Kidney (tissue), 13 donors: ENCODE measurements at regions not wholly inside any gene's neighbourhood (a gene's known extent, or its start where the extent isn't known, plus 50 kb on each side); places are given as distances from the start of the nearest gene placed in this dataset.

ENCODE experiments used
- DNase-seq, 5 donors: peaks; one replicate each; pipeline ENCODE4 v3.0.0-alpha.2; 2013 to 2020
- FAIRE-seq: peaks from 2 replicates; lab custom pipeline; 2012; peaks lifted over from hg19 to GRCh38; lab: Jason Lieb, UNC
- H3K27ac ChIP-seq, 2 donors: one replicate each; pipeline ENCODE4 v1.7.0; 2013; ENCODE audit warnings: low read depth in 2 of 2, low read length in 2 of 2, inconsistent platforms in 1 of 2
- H3K27me3 ChIP-seq: one replicate; pipeline ENCODE4 v1.7.1; 2013; ENCODE audit warnings: low read length, inconsistent platforms; ENCODE audit not compliant: control insufficient read depth, insufficient read depth
- H3K36me3 ChIP-seq, 3 donors: one replicate each; pipeline versions ENCODE4 v1.7.0 to v1.7.1; 2013; ENCODE audit warnings: low read length in 3 of 3, control low read depth in 1 of 3, inconsistent platforms in 1 of 3; ENCODE audit not compliant: insufficient read depth in 3 of 3, control insufficient read depth in 2 of 3
- H3K4me1 ChIP-seq, 3 donors: one replicate each; pipeline versions ENCODE4 v1.7.0 to v1.7.1; 2013; ENCODE audit warnings: low read length in 3 of 3, inconsistent platforms in 1 of 3, low read depth in 1 of 3; ENCODE audit not compliant: control insufficient read depth in 2 of 3, insufficient read depth in 2 of 3
- H3K4me3 ChIP-seq, 3 donors: one replicate each; pipeline versions ENCODE4 v1.7.0 to v1.8.1; 2013; ENCODE audit warnings: low read length in 3 of 3, control low read depth in 1 of 3, inconsistent platforms in 1 of 3
- H3K9ac ChIP-seq, 3 donors: one replicate each; pipeline versions ENCODE4 v1.7.0 to v1.7.1; 2013; ENCODE audit warnings: low read length in 3 of 3, control low read depth in 1 of 3, inconsistent platforms in 1 of 3
- H3K9me3 ChIP-seq, 3 donors: one replicate each; pipeline versions ENCODE4 v1.7.0 to v1.7.1; 2013; ENCODE audit warnings: low read length in 3 of 3, control low read depth in 1 of 3, inconsistent platforms in 1 of 3; ENCODE audit not compliant: control insufficient read depth in 2 of 3, insufficient read depth in 1 of 3
- intact Hi-C: fragments of 100-400 bp; cut with DNase I; formaldehyde crosslinking; loops from one replicate; pipeline ENCODE4 v1.11.1; 2022
- TF ChIP-seq, protein P1 (sequence below): IDR thresholded peaks from 3 replicates; pipeline ENCODE4 v1.5.1; 2012; ENCODE audit warnings: mild to moderate bottlenecking, moderate library complexity, borderline replicate concordance; ENCODE audit not compliant: insufficient read depth; ENCODE audit errors: extremely low read depth
- donor health status: control.
- donor health status: control.
- donor health status: control.
- donor health status: control.
- donor health status: control.
- donor health status: DM: yes; HTN: yes; CAD: no.
- donor health status: Normal renal cell carcinoma (clear cell type).

DNA sequence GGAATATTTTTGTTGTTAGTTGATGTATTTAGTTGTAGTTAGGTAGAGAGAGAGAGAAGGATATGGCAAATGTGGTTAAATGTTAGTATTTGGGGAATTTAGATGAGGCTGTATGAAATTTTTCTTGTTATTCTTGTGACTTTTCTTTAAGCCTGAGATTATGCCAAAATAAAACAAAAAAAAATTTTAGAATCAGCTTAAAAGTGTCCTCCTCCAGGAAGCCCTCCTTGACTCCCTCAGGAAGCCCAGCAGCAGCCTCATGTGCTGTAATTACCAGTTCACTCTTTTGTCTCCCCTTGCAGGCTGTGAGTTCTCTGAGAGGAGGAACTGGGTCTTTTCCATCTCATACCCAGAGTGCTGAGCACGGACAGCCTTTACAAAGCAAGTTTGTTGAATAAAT lies 243.5 kb downstream of the TFCP2L1 start:
- no peaks in the 10 kb centered on the region for H3K9me3 ChIP-seq
- DNase-seq (no peak), FAIRE-seq (no peak)
- TF ChIP-seq, protein P1, sequence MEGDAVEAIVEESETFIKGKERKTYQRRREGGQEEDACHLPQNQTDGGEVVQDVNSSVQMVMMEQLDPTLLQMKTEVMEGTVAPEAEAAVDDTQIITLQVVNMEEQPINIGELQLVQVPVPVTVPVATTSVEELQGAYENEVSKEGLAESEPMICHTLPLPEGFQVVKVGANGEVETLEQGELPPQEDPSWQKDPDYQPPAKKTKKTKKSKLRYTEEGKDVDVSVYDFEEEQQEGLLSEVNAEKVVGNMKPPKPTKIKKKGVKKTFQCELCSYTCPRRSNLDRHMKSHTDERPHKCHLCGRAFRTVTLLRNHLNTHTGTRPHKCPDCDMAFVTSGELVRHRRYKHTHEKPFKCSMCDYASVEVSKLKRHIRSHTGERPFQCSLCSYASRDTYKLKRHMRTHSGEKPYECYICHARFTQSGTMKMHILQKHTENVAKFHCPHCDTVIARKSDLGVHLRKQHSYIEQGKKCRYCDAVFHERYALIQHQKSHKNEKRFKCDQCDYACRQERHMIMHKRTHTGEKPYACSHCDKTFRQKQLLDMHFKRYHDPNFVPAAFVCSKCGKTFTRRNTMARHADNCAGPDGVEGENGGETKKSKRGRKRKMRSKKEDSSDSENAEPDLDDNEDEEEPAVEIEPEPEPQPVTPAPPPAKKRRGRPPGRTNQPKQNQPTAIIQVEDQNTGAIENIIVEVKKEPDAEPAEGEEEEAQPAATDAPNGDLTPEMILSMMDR, result no peak
- H3K4me3 ChIP-seq, result no peak overlapping the region
- H3K9ac ChIP-seq, result no peak overlapping the region
- peaks cover 0 to 3% (median 0%) of the 10 kb centered on the region in 3 donors for H3K4me1 ChIP-seq
- no peak overlapping the region for H3K27ac ChIP-seq
- no peaks in the 10 kb centered on the region for H3K36me3 ChIP-seq
- intact Hi-C loops, result no loop called here
- H3K27me3 ChIP-seq, result no peaks in the 10 kb centered on the region

DNA sequence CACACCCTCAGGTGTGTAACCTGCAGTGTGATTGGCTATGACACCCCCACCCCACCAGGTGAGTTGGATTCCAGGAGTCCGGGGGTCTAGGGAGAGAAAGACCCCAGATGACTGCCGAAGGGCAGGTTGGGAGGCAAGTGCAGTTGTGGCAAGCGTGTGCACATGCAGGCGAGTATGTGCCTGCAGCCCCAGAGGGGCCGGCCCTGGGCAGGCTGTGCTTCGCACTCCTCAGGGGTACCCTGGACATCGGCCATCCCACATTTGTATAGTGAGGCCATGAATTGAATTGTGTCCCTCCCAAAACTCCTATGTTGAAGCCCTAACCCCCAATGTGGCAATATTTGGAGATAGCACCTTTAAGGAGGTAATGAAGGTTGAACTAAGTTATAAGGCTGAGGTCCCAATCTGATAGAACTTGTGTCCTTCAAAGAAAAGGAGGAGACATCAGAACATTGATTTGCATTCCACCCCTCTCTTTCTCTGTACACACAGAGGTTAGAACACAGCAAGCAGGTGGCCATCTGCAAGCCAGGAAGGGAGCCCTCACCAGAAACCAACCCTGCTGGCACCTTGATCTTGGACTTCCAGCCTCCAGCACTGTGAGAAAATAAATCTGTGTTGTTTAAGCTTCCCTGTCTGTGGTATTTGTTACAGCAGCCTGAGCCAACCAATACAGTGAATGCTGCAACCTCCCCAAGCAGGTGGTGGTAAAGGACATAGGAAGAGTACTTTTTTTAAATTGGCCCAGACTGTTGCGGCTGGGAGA lies 241.8 kb downstream of the TFCP2L1 start:
- Histone ChIP-seq H3K36me3 (no peaks in the 10 kb centered on the region), H3K4me1 (peaks cover 0 to 3% (median 0%) of the 10 kb centered on the region in 3 donors), H3K27ac (no peak overlapping the region), H3K9ac (no peak overlapping the region), H3K27me3 (no peaks in the 10 kb centered on the region), H3K4me3 (no peak overlapping the region), H3K9me3 (no peaks in the 10 kb centered on the region)
- DNase-seq (no peak), FAIRE-seq (no peak)
- intact Hi-C loops, result no loop called here
- TF ChIP-seq, protein P1, result no peak

DNA sequence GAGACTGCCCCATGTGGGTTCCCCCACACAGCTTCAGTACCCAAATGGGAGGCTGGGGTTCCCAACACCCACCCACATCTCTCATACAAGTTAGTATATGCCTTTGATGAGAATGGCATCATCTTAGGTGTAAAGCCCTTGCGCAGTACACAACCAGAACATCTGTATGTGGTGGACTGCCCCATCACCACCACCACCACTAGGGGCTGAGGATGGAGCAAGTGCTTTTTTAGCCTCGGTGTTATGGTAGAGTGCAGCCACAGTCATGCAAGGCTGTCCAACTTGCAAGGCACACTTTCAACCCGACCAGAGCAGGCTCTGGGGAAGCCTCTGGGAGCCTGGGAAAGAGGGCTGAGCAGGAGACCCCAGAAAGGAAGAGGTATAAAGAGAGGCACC lies 241.2 kb downstream of the TFCP2L1 start:
- Histone ChIP-seq H3K27ac (no peak overlapping the region), H3K9me3 (no peaks in the 10 kb centered on the region), H3K4me1 (no peaks in the 10 kb centered on the region), H3K27me3 (no peaks in the 10 kb centered on the region), H3K4me3 (no peak overlapping the region), H3K36me3 (no peaks in the 10 kb centered on the region), H3K9ac (no peak overlapping the region)
- TF ChIP-seq, protein P1, result no peak
- intact Hi-C loops, result no loop called here
- DNase-seq, result peak in 1 of 5 donors; percentile 20
- no peak for FAIRE-seq

DNA sequence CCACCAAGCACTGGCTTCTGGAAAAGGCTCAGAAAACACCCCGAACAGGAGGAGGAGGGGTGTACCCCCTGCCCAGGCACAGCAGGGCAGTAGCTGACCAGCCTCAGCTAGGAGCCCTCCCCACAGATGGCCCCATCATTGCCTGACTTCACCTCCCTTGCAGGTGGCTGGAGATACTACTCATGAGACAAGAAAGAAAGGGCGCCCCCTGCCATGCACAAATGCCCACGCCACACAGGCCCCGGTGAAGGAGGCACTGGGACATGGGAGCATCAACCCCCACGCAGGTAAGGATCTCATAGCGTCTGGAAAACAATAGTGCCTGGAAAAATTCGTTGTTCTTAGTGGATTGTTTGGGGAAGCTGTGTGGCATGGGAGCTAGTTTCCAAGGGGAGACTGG lies 240.6 kb downstream of the TFCP2L1 start:
- H3K9me3 ChIP-seq, result no peaks in the 10 kb centered on the region
- H3K4me3 ChIP-seq, result no peak overlapping the region
- no peak overlapping the region for H3K27ac ChIP-seq
- H3K9ac ChIP-seq, result no peak overlapping the region
- H3K27me3 ChIP-seq, result no peaks in the 10 kb centered on the region
- intact Hi-C loops, result no loop called here
- H3K4me1 ChIP-seq, result no peaks in the 10 kb centered on the region
- H3K36me3 ChIP-seq, result no peaks in the 10 kb centered on the region
- DNase-seq (peak in 1 of 5 donors; percentile 27), FAIRE-seq (no peak)
- TF ChIP-seq, protein P1, result no peak
